ENCODE measurements at regions not wholly inside any gene's neighbourhood (a gene's known extent, or its start where the extent isn't known, plus 50 kb on each side); places are given as distances from the start of the nearest gene placed in this dataset.

- TF ChIP-seq, protein P1, sequence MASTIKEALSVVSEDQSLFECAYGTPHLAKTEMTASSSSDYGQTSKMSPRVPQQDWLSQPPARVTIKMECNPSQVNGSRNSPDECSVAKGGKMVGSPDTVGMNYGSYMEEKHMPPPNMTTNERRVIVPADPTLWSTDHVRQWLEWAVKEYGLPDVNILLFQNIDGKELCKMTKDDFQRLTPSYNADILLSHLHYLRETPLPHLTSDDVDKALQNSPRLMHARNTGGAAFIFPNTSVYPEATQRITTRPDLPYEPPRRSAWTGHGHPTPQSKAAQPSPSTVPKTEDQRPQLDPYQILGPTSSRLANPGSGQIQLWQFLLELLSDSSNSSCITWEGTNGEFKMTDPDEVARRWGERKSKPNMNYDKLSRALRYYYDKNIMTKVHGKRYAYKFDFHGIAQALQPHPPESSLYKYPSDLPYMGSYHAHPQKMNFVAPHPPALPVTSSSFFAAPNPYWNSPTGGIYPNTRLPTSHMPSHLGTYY (CRISPR knock-in tag; IDR thresholded peaks at IDR 0.05), result no peak
- TF ChIP-seq, protein P2, sequence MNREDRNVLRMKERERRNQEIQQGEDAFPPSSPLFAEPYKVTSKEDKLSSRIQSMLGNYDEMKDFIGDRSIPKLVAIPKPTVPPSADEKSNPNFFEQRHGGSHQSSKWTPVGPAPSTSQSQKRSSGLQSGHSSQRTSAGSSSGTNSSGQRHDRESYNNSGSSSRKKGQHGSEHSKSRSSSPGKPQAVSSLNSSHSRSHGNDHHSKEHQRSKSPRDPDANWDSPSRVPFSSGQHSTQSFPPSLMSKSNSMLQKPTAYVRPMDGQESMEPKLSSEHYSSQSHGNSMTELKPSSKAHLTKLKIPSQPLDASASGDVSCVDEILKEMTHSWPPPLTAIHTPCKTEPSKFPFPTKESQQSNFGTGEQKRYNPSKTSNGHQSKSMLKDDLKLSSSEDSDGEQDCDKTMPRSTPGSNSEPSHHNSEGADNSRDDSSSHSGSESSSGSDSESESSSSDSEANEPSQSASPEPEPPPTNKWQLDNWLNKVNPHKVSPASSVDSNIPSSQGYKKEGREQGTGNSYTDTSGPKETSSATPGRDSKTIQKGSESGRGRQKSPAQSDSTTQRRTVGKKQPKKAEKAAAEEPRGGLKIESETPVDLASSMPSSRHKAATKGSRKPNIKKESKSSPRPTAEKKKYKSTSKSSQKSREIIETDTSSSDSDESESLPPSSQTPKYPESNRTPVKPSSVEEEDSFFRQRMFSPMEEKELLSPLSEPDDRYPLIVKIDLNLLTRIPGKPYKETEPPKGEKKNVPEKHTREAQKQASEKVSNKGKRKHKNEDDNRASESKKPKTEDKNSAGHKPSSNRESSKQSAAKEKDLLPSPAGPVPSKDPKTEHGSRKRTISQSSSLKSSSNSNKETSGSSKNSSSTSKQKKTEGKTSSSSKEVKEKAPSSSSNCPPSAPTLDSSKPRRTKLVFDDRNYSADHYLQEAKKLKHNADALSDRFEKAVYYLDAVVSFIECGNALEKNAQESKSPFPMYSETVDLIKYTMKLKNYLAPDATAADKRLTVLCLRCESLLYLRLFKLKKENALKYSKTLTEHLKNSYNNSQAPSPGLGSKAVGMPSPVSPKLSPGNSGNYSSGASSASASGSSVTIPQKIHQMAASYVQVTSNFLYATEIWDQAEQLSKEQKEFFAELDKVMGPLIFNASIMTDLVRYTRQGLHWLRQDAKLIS (CRISPR knock-in tag; IDR thresholded peaks at IDR 0.05; ENCODE audit: borderline replicate concordance), result no peak
- no peak for TF ChIP-seq IRF2 (CRISPR knock-in tag; IDR thresholded peaks at IDR 0.05; ENCODE audit: borderline replicate concordance, low read depth)
- TF ChIP-seq, protein P3, sequence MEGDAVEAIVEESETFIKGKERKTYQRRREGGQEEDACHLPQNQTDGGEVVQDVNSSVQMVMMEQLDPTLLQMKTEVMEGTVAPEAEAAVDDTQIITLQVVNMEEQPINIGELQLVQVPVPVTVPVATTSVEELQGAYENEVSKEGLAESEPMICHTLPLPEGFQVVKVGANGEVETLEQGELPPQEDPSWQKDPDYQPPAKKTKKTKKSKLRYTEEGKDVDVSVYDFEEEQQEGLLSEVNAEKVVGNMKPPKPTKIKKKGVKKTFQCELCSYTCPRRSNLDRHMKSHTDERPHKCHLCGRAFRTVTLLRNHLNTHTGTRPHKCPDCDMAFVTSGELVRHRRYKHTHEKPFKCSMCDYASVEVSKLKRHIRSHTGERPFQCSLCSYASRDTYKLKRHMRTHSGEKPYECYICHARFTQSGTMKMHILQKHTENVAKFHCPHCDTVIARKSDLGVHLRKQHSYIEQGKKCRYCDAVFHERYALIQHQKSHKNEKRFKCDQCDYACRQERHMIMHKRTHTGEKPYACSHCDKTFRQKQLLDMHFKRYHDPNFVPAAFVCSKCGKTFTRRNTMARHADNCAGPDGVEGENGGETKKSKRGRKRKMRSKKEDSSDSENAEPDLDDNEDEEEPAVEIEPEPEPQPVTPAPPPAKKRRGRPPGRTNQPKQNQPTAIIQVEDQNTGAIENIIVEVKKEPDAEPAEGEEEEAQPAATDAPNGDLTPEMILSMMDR (IDR thresholded peaks at IDR 0.05), result no peak
Measured at GRCh38 chr7:79570903-79571302, 117.4 kb upstream of the MAGI2 start (continued).

DNA sequence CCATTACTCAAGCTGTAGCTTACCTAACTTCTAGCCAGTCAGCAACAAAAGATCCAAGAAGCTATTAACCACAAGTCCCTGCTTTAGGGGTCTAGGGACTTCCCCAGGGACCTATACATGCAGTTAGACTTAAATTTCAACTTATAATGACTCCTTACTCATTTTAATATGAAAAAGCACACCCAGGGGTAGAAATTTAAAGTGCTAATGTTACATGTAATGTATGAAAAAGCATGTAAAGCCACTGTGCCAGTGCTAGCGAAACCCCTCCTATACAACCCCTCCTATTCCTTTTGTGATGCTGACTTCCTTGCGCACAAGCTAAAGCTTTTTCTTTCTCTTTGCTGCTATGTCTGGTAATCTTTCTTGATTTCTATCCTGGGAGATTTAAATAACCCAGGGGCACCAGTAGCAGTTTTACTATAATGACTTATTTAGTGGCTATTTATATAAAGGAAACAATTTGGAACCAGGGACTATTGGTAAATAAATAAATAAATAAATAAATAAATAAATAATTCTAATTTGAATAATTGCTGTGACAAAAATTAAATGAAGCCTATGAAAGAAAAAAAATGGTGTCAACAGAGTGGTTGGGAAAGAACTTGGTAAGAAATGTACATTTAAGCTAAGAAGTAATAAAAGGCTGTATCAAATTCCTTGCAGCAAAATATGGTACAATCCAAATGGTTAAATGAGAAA lies 110.5 kb upstream of the MAGI2 start:
- Mint-ChIP-seq H3K4me1 (peaks cover 3% of the 10 kb centered on the region; the same call in 1 of the 2 replicates), H3K36me3 (no peaks in the 10 kb centered on the region), H3K27ac (no peak overlapping the region), H3K9me3 (peaks cover 4% of the 10 kb centered on the region), H3K27me3 (ENCODE audit: low read depth) (no peaks in the 10 kb centered on the region), H3K4me3 (no peak overlapping the region)
- ChIA-PET POLR2A (no interaction called here), CTCF (no interaction called here)
- ATAC-seq, result no peak; the same call in 1 of the 2 replicates
- DNase-seq (ENCODE audit: low spot score), result no peak
- TF ChIP-seq ZNF232 (CRISPR knock-in tag; IDR thresholded peaks at IDR 0.05), result no peak
- TF ChIP-seq HMGA2 (CRISPR knock-in tag; IDR thresholded peaks at IDR 0.05), result 0 out of 2 replicates have a peak, but pooled peaks have one; percentile 29

DNA sequence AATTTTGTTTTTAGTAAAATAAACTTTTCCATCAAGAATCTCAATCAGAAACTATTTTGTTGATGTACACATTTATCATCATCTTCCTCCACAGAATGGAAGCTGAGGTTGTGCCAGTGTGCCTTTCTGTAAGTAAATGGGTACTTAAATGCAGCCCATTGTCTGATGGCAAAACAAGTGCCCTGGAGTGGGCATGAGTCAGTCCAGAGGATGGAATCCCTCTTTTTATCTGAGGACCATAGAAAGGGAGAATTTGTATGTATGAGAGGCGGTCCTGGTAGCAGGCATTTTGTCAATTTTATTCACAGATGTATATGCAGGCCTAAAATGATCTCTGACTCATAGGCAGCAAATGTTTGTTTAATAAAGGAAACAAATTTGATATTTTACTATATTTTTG lies 102.1 kb upstream of the MAGI2 start:
- POLR2A ChIA-PET, result no interaction called here

DNA sequence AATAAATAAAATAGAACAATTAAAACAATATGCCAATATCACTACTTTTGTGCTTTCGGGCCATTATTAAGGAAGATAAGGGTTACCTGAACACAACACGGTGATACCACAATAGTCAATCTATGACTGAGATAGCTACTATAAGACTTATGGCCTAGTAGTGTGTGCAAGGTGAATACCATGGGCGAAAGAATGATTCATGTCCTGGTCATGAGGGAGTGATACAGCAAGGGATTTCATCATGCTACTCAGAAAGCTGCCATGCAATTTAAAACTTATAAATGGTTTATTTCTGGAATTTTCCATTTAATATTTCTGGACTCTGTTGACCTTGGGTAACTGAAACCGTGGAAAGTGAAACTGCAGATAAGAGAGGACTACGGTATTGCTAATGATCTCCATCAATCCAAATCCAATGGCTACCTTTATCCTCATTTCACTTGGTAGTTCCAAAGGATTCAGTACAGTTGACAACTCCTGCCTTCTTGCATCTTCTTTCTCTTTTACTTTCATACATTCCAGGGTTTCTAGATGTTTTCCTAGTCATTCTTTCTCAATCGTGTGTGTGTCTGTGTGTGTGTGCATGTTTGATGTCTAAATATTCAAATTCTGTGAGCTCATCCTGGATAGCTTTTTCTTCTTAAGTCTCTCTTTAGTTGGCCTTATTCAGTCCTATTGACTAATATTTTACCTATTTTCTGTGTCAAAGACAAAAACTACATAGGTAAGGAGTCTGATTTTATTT lies 100.5 kb upstream of the MAGI2 start:
- CTCF ChIA-PET, result no interaction called here
- Mint-ChIP-seq H3K4me3 (no peak overlapping the region), H3K36me3 (no peaks in the 10 kb centered on the region), H3K9me3 (peaks cover 4% of the 10 kb centered on the region; the same call in 1 of the 2 replicates), H3K27me3 (ENCODE audit: low read depth) (no peaks in the 10 kb centered on the region), H3K4me1 (no peaks in the 10 kb centered on the region), H3K27ac (no peak overlapping the region)
- DNase-seq (ENCODE audit: low spot score) (no peak), ATAC-seq (no peak)
- POLR2A ChIA-PET, result no interaction called here
- TF ChIP-seq ZNF416 (CRISPR knock-in tag; IDR thresholded peaks at IDR 0.05) (no peak), TEAD1 (CRISPR knock-in tag; IDR thresholded peaks at IDR 0.05) (no peak), GABPB1 (CRISPR knock-in tag; IDR thresholded peaks at IDR 0.05) (no peak), JUN (CRISPR knock-in tag; IDR thresholded peaks at IDR 0.05) (no peak), E2F1 (CRISPR knock-in tag; IDR thresholded peaks at IDR 0.05) (no peak)
- TF ChIP-seq, protein P4, sequence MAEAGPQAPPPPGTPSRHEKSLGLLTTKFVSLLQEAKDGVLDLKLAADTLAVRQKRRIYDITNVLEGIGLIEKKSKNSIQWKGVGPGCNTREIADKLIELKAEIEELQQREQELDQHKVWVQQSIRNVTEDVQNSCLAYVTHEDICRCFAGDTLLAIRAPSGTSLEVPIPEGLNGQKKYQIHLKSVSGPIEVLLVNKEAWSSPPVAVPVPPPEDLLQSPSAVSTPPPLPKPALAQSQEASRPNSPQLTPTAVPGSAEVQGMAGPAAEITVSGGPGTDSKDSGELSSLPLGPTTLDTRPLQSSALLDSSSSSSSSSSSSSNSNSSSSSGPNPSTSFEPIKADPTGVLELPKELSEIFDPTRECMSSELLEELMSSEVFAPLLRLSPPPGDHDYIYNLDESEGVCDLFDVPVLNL (CRISPR knock-in tag; IDR thresholded peaks at IDR 0.05; ENCODE audit: borderline replicate concordance, low read depth), result no peak
- TF ChIP-seq, protein P2 (CRISPR knock-in tag; IDR thresholded peaks at IDR 0.05; ENCODE audit: borderline replicate concordance), result no peak

More for the DNA sequence above, 102.1 kb upstream of the MAGI2 start:
- DNase-seq (ENCODE audit: low spot score), result no peak
- Mint-ChIP-seq H3K4me3 (no peak overlapping the region), H3K36me3 (no peaks in the 10 kb centered on the region), H3K9me3 (peaks cover 4% of the 10 kb centered on the region; the same call in 1 of the 2 replicates), H3K4me1 (peaks cover 3% of the 10 kb centered on the region; the same call in 1 of the 2 replicates), H3K27me3 (ENCODE audit: low read depth) (no peaks in the 10 kb centered on the region), H3K27ac (no peak overlapping the region)
- CTCF ChIA-PET, result no interaction called here
- TF ChIP-seq JAZF1 (CRISPR knock-in tag; IDR thresholded peaks at IDR 0.05) (no peak), IRF2 (CRISPR knock-in tag; IDR thresholded peaks at IDR 0.05; ENCODE audit: borderline replicate concordance, low read depth) (no peak), ZNF671 (CRISPR knock-in tag; IDR thresholded peaks at IDR 0.05) (no peak)
- ATAC-seq, result no peak
